Tibial nerve (tissue), 4 donors: ENCODE measurements at regions not wholly inside any gene's neighbourhood (a gene's known extent, or its start where the extent isn't known, plus 50 kb on each side); places are given as distances from the start of the nearest gene placed in this dataset.

Experiments
- DNase-seq, 2 donors: peaks; one replicate each; pipeline ENCODE4 v3.0.0-alpha.2; 2019; ENCODE audit warnings: low spot score in 2 of 2
- H3K27ac ChIP-seq, 4 donors: fragments of 200-600 bp; sonication (generic) in 3 of 4; one replicate each; pipeline ENCODE4 v1.5.1; 2017 to 2019; ENCODE audit warnings: mild to moderate bottlenecking in 1 of 4
- H3K27me3 ChIP-seq, 2 donors: fragments of 200-600 bp; sonication (generic) in 1 of 2; one replicate each; pipeline versions ENCODE4 v1.5.1 to v1.6.0; 2017 to 2019
- H3K36me3 ChIP-seq, 3 donors: fragments of 200-600 bp; sonication (generic); one replicate each; pipeline ENCODE4 v1.5.1; 2018 to 2019
- H3K4me1 ChIP-seq, 4 donors: fragments of 200-600 bp; sonication (generic) in 3 of 4; one replicate each; pipeline ENCODE4 v1.5.1; 2017 to 2019
- H3K4me3 ChIP-seq, 4 donors: fragments of 200-600 bp; sonication (generic) in 3 of 4; one replicate each; pipeline ENCODE4 v1.5.1; 2017 to 2019; ENCODE audit warnings: mild to moderate bottlenecking in 1 of 4, moderate library complexity in 1 of 4
- H3K9me3 ChIP-seq, 4 donors: fragments of 200-600 bp; sonication (generic) in 3 of 4; one replicate each; pipeline ENCODE4 v1.5.1; 2017 to 2019
- CTCF ChIP-seq, 5 experiments: fragments of 200-600 bp in 3 of 5; fragments of 450-650 bp in 2 of 5; sonication (generic) in 3 of 5; IDR thresholded peaks; one replicate each; pipeline ENCODE4 v1.5.1; 2016 to 2019; ENCODE audit warnings: antibody characterized with exemption in 5 of 5, mild to moderate bottlenecking in 3 of 5, moderate library complexity in 2 of 5
- EP300 ChIP-seq, 2 donors: sonication (generic); formaldehyde crosslinking; IDR thresholded peaks; one replicate each; pipeline ENCODE4 v1.6.1; 2017; ENCODE audit warnings: antibody characterized with exemption in 2 of 2, mild to moderate bottlenecking in 1 of 2
- POLR2A ChIP-seq, 2 donors: fragments of 450-650 bp; IDR thresholded peaks; one replicate each; pipeline ENCODE4 v1.6.1; 2017; ENCODE audit warnings: antibody characterized with exemption in 2 of 2, mild to moderate bottlenecking in 2 of 2, moderate library complexity in 2 of 2
- WGBS, 2 donors: methylation state at CpG; one replicate each; pipeline ENCODE4 v1.1.5; 2018; 5-methylcytosine and 5-hydroxymethylcytosine counted together

GRCh38 chr14:101229666-101230065 lies 326.1 kb upstream of the RTL1 start:
- 71 to 81% methylated on average over 15 to 20 of the region's 27 CpGs for WGBS, 2 donors
- Histone ChIP-seq H3K27ac (no peak overlapping the region), H3K4me3 (peak overlapping the region in 1 of 4 donors; percentile 19), H3K36me3 (no peaks in the 10 kb centered on the region), H3K27me3 (no peaks in the 10 kb centered on the region), H3K4me1 (no peaks in the 10 kb centered on the region), H3K9me3 (no peaks in the 10 kb centered on the region)
- DNase-seq, result no peak
- TF ChIP-seq POLR2A (IDR thresholded peaks at IDR 0.05) (no peak), CTCF (IDR thresholded peaks at IDR 0.05) (no peak)

- no peaks in the 10 kb centered on the region for H3K4me1 ChIP-seq
- TF ChIP-seq CTCF (IDR thresholded peaks at IDR 0.05), result no peak
- H3K4me3 ChIP-seq, result peak overlapping the region in 1 of 4 donors; percentile 7
- 78 to 80% methylated on average over 11 to 12 of the region's 15 CpGs for WGBS, 2 donors
- H3K9me3 ChIP-seq, result no peaks in the 10 kb centered on the region
- H3K27me3 ChIP-seq, result no peaks in the 10 kb centered on the region
- H3K36me3 ChIP-seq, result no peaks in the 10 kb centered on the region
- no peak overlapping the region for H3K27ac ChIP-seq
- no peak for DNase-seq
These were observed 326.8 kb upstream of the RTL1 start for GRCh38 chr14:101230161-101230850.

- no peak for DNase-seq
- H3K27ac ChIP-seq, result no peak overlapping the region
- H3K36me3 ChIP-seq, result no peaks in the 10 kb centered on the region
- no peak overlapping the region for H3K4me3 ChIP-seq
- H3K9me3 ChIP-seq, result no peaks in the 10 kb centered on the region
- no peaks in the 10 kb centered on the region for H3K27me3 ChIP-seq
- WGBS, 2 donors, result 91 to 94% methylated on average over 5 of the region's 5 CpGs
- no peaks in the 10 kb centered on the region for H3K4me1 ChIP-seq
- TF ChIP-seq POLR2A (IDR thresholded peaks at IDR 0.05) (no peak), EP300 (IDR thresholded peaks at IDR 0.05) (no peak), CTCF (IDR thresholded peaks at IDR 0.05) (no peak)
These were observed 327.5 kb upstream of the RTL1 start for GRCh38 chr14:101230851-101231550.

- DNase-seq, result no peak
These were observed 328.3 kb upstream of the RTL1 start for GRCh38 chr14:101231828-101232227.

More at GRCh38 chr14:101231828-101232227, 328.3 kb upstream of the RTL1 start:
- Histone ChIP-seq H3K9me3 (no peaks in the 10 kb centered on the region), H3K27me3 (no peaks in the 10 kb centered on the region), H3K4me3 (no peak overlapping the region), H3K36me3 (no peaks in the 10 kb centered on the region), H3K4me1 (no peaks in the 10 kb centered on the region), H3K27ac (no peak overlapping the region)
- TF ChIP-seq CTCF (IDR thresholded peaks at IDR 0.05) (no peak), POLR2A (IDR thresholded peaks at IDR 0.05) (no peak), EP300 (IDR thresholded peaks at IDR 0.05) (no peak)
- WGBS, 2 donors, result 67 to 82% methylated on average over 4 of the region's 4 CpGs
